ENCODE measurements at regions not wholly inside any gene's neighbourhood (a gene's known extent, or its start where the extent isn't known, plus 50 kb on each side); places are given as distances from the start of the nearest gene placed in this dataset.
"Not testable (repeated sequence)": the region's sequence is repeated elsewhere in the genome, so short reads cannot be mapped to it uniquely, and the experiment has no call there.

DNA sequence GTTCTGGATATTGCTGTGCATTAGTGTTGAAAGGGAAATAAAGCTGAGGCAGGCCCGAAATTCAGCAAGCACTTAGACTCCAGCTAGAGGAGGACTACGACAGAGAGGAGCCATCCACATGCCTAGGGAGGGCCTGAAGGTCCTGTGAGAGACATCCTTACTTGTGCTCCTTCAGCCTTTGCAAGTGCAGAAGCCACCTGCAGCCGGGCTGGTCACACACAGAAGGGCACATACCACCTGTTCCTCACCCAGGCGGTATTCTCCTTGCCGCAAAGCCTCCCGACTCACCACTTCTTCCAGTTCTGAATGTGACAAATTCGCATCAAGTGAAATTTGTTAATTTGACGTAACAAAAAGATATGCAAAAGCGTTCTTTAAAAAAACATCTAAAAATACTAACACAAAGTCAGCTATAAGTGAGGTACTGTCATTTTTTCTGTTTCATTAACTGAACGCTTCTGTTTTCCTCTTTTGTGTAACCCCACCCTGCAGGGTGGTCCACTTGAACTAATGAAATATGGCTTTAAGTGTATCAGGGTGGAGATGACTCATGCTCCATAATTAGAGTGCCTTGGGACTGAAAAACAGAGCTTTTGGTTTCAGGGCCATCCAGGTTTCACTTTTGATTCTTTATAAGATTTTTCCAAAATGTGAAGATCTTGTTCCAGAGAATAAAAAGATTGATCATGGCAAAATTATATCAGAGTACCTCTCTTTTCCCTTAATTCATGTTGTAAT lies 467.9 kb upstream of the ATP11B start:
- DNase-seq = no peak
- TF ChIP-seq, protein P1, sequence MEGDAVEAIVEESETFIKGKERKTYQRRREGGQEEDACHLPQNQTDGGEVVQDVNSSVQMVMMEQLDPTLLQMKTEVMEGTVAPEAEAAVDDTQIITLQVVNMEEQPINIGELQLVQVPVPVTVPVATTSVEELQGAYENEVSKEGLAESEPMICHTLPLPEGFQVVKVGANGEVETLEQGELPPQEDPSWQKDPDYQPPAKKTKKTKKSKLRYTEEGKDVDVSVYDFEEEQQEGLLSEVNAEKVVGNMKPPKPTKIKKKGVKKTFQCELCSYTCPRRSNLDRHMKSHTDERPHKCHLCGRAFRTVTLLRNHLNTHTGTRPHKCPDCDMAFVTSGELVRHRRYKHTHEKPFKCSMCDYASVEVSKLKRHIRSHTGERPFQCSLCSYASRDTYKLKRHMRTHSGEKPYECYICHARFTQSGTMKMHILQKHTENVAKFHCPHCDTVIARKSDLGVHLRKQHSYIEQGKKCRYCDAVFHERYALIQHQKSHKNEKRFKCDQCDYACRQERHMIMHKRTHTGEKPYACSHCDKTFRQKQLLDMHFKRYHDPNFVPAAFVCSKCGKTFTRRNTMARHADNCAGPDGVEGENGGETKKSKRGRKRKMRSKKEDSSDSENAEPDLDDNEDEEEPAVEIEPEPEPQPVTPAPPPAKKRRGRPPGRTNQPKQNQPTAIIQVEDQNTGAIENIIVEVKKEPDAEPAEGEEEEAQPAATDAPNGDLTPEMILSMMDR (IDR thresholded peaks at IDR 0.05; ENCODE audit: low read depth, low read length, missing control alignments) = no peak
- in situ Hi-C loops (cut with HindIII; ENCODE audit: low pct_ligation_motif_present, low sequenced_read_pairs) = no loop called here

DNA sequence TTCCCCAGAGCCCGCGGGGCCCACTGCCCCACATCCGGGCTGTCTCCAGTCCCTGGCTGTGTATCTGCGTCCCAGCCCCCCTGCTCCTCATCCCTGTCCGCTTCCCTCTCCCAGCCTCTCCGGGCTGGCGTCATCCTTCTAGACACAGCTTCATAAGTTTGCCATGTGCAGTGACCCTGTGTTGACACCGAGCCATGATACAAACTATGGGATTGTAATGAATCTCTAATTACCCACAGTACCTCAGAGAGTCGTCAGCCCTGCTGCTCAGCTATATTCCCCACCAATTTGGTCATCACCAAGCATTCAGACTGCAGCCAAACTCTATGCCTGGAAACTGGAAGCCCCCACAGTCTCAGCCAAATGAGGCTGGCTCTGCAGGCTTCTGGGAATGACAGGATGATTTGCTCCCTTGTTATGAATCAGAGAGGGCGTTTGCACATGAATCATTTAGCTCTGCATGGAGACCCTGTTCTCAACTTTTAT lies 466.1 kb upstream of the ATP11B start:
- H3K27me3 ChIP-seq (replicated peaks) = no peaks in the 10 kb centered on the region
- H3K36me3 ChIP-seq (replicated peaks) = no peaks in the 10 kb centered on the region
- no peak for DNase-seq
- TF ChIP-seq, protein P1 (IDR thresholded peaks at IDR 0.05; ENCODE audit: low read depth, low read length, missing control alignments) = no peak
- no peak overlapping the region for H3K4me3 ChIP-seq (ENCODE audit: low read depth, low read length)
- in situ Hi-C loops (cut with HindIII; ENCODE audit: low pct_ligation_motif_present, low sequenced_read_pairs) = no loop called here
- H3K27ac ChIP-seq = no peak overlapping the region

More for the DNA sequence above, 467.9 kb upstream of the ATP11B start:
- Histone ChIP-seq H3K36me3 (replicated peaks) (no peaks in the 10 kb centered on the region), H3K4me3 (ENCODE audit: low read depth, low read length) (no peak overlapping the region), H3K27me3 (replicated peaks) (no peaks in the 10 kb centered on the region), H3K27ac (no peak overlapping the region)

DNA sequence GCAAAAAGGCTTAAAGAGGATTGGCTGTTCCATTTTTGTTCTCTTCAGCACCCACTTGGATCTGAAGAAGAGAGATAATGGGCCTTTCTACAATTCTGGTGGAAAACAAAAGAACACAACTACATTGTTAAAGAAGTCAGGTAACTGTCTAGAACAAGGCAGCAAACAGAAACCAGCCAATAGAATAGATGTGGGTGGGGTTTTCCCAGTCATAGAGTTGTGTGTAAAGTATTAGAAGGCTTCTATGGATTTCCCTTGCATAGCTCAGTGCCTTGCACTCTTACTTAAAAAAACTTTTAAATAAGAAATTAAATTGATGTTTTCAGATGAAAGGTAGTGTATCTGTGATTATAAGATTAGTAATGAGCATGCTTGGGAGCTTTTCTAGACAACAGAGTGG lies 462.7 kb upstream of the ATP11B start:
- in situ Hi-C loops (cut with HindIII; ENCODE audit: low pct_ligation_motif_present, low sequenced_read_pairs) = no loop called here

DNA sequence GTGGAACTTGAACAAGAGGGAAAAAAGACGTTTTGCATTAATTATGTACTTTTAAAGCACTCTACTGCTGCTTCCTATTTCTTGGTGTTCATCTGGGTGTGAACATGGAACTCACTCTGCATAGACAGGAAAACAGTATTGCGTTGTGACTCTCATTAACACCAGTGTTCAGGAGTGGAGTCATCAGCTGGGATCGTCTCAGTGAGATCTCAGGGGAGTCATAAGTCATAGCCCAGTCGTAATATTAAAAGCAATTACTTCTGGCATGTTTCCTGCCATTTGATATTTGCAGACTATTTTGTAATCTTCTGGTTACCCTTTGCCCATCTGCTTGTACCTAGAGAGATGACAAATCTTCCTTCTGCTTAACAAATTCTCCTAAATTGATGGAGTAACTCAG lies 462.0 kb upstream of the ATP11B start:
- no peaks in the 10 kb centered on the region for H3K27me3 ChIP-seq (replicated peaks)
- H3K27ac ChIP-seq = no peak overlapping the region
- no peak overlapping the region for H3K4me3 ChIP-seq (ENCODE audit: low read depth, low read length)
- TF ChIP-seq, protein P1 (IDR thresholded peaks at IDR 0.05; ENCODE audit: low read depth, low read length, missing control alignments) = no peak
- in situ Hi-C loops (cut with HindIII; ENCODE audit: low pct_ligation_motif_present, low sequenced_read_pairs) = no loop called here
- no peak for DNase-seq
- no peaks in the 10 kb centered on the region for H3K36me3 ChIP-seq (replicated peaks)

More for the DNA sequence above, 462.7 kb upstream of the ATP11B start:
- H3K36me3 ChIP-seq (replicated peaks) = no peaks in the 10 kb centered on the region
- TF ChIP-seq, protein P1 (IDR thresholded peaks at IDR 0.05; ENCODE audit: low read depth, low read length, missing control alignments) = no peak
- no peak overlapping the region for H3K27ac ChIP-seq
- H3K27me3 ChIP-seq (replicated peaks) = no peaks in the 10 kb centered on the region
- no peak for DNase-seq
- H3K4me3 ChIP-seq (ENCODE audit: low read depth, low read length) = no peak overlapping the region

DNA sequence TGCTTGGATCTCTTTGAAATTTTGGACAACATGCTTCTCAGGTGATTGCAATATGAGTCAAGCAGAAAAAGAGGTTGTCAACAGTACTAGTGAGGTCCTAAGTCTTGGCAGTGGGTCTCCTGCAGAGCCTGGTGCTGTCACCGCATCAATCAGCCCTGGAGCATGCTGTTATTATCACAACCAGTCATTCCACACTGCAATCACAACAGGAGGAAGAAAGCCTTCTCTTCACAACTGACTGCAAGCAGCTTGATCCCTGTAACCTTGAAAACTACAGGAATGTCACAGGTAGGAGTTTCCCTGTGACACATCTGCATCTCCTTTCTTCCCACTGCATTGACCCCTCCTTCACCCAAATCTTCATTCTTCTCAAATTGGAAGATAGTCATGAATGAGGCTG lies 451.1 kb upstream of the ATP11B start:
- Histone ChIP-seq H3K27ac (no peak overlapping the region), H3K36me3 (replicated peaks) (no peaks in the 10 kb centered on the region), H3K4me3 (ENCODE audit: low read depth, low read length) (no peak overlapping the region), H3K27me3 (replicated peaks) (no peaks in the 10 kb centered on the region)
- no peak for DNase-seq
- in situ Hi-C loops (cut with HindIII; ENCODE audit: low pct_ligation_motif_present, low sequenced_read_pairs) = no loop called here
- TF ChIP-seq, protein P1 (IDR thresholded peaks at IDR 0.05; ENCODE audit: low read depth, low read length, missing control alignments) = no peak

DNA sequence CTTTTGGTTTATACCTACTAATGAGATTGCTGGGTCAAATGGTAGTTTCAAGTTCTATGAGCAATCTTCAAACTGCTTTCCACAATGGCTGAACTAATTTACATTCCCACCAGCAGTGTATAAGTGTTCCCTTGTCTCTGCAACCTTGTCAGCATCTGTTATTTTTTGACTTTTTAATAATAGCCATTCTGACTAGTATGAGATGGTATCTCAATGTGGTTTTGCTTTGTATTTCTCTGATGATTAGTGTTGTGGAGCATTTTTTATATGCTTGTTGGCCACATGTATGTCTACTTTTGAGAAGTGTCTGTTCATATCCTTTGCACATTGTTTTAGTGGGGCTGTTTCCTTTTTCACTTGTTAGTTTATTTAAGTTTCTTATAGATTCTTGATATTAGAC lies 449.3 kb upstream of the ATP11B start:
- in situ Hi-C loops (cut with HindIII; ENCODE audit: low pct_ligation_motif_present, low sequenced_read_pairs); H3K27ac ChIP-seq; H3K4me3 ChIP-seq (ENCODE audit: low read depth, low read length); DNase-seq; H3K36me3 ChIP-seq (replicated peaks); H3K27me3 ChIP-seq (replicated peaks): not testable (repeated sequence)
